HG03342 (cell line): ENCODE measurements at regions not wholly inside any gene's neighbourhood (a gene's known extent, or its start where the extent isn't known, plus 50 kb on each side); places are given as distances from the start of the nearest gene placed in this dataset.

Experiments used
- ATAC-seq: cut with Tn5 transposase; IDR thresholded peaks from one replicate; pipeline ENCODE4 v1.9.1; 2021; ENCODE audit warnings: mild to moderate bottlenecking, moderate library complexity; ENCODE audit not compliant: unreplicated experiment

- no peak for ATAC-seq
Measured at GRCh38 chr4:20577702-20578101, 122.6 kb upstream of the PACRGL start.

GRCh38 chr4:20580907-20581306, 119.4 kb upstream of the PACRGL start:
- no peak for ATAC-seq

DNA sequence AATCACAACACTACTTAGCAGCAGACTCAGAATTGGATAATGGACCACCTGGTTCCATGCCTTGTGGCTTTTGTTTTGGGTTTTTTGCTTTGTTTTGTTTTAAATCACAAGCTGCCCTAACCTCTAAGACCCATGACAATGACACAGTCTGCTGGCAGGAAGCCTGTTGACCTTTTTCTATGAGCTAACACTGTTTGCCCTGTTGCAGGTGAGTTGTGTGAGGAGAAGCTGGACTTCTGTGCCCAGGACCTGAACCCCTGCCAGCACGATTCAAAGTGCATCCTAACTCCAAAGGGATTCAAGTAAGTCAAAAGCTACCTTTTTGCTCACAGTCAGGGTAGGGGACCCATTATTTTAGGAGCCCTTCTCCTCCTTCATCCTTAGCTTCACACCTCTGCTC, 110.8 kb upstream of the PACRGL start:
- no peak for ATAC-seq

- no peak for ATAC-seq
Measured at GRCh38 chr4:20590849-20591248, 109.4 kb upstream of the PACRGL start.

- ATAC-seq = no peak
Measured at GRCh38 chr4:20591571-20591970, 108.7 kb upstream of the PACRGL start.

GRCh38 chr4:20592013-20592412, 108.2 kb upstream of the PACRGL start:
- ATAC-seq = no peak

- no peak for ATAC-seq
Measured at GRCh38 chr4:20592663-20593062, 107.6 kb upstream of the PACRGL start.

DNA sequence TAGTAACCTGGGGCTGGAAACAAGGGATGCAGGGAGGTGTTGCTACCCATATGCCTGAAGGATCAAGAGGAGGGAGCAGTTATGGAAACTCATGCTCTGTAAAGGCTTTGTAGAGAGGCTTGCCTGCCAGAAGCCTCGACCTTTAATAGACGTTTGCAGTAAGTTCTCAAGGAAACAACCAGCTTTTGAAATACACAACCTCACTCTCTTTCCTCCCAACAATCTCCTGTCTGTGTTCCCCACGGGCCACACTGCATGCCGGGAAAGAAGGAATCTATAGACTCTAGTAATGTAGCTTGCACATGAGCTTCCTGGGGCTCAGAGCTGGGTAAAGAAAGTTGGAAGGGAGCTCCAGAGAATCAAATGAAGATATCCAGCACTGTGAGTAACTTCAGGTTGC, 101.6 kb upstream of the PACRGL start:
- ATAC-seq = no peak

GRCh38 chr4:20603671-20604313, 96.5 kb upstream of the PACRGL start:
- ATAC-seq = no peak

DNA sequence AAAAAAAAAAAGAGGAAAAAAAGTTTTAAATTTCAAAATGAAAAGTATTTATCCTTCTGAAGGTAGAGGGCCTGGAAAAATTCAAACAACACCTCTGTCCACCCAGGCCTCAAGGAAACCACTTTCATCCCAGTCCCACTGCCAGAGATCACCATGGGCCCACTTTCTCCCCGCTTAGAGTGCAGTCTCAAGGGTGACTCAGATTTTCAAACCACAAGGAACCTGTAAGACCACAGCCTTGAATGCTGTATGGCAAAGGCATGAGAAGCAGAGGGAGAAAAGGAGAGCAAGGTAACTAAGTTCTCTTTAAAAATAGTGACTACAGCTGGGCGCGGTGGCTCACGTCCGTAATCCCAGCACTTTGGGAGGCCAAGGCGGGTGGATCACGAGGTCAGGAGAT, 87.9 kb upstream of the PACRGL start:
- ATAC-seq = no peak

DNA sequence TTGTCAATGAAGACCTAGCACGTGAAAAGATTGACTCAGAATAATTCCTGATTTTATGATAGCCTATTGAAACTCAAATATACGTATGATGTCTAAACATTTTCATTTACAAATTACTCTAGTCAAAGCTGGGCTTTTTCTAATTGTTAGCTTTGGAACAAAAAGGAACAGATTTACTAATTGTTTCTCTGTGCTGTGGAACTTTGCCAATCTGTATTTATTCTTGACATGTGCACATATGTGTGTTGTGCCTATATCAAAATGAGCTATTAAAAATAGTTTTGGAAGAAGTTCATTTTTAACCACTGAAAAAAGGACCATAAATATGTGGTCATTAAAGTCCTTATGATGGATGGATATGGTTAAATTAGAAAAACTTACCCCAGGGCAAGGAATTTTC, 85.4 kb upstream of the PACRGL start:
- no peak for ATAC-seq

DNA sequence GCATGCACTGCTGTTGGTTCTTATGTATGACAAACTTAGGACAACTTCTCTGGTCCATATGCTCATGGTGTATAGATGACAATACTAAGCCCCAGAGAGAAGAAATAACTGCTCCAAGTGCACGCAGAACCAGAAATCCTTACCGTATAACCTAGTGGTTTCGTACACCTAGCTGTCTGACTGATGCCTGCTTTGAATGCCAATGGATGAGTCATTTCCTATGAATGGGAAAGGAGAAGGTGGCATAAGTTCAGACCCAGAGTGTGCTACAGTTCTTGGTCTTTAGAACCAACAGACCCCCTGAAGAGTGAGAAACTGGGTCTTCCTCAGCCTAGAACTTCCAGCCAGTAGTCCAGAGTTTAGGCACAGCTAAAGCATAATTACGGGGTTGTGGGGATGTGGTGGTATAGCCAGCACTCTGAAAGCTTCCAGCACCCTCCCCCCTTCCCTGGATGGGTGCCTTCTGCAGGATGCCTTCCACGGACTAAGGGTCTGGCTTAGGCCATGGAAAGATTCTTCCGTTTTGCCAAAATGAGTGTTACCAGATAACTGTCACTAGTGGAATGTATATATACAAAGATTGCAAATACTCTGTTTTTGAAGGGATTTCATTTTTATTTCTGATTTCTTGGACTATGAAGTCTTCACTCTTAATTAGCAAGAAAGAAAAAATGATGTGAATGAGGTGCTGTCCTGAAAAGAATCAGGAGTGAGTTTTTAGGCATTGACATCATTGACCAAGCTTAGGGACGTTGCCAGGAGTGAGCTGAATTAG, 84.6 kb upstream of the PACRGL start:
- no peak for ATAC-seq

DNA sequence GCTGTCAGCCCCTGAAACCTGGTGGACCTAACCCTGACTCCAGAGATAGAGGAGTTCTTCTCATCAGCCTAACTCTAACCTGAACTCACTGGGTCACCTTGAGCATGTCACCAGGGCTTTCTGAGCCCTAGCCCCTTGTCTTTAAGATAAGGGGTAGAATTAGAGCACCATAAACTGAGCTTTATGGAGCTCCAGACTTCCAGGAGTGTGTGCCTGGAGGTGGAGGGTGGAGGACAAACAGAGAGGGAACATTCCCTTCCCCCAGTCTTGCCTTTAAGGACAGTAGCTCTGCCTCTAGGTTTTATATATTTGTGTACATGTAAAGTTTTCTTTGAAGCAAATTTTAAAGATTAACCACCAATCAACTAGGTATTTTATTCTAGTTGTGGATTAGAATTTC, 83.9 kb upstream of the PACRGL start:
- no peak for ATAC-seq

- no peak for ATAC-seq
Measured at GRCh38 chr4:20616848-20617247, 83.4 kb upstream of the PACRGL start.

DNA sequence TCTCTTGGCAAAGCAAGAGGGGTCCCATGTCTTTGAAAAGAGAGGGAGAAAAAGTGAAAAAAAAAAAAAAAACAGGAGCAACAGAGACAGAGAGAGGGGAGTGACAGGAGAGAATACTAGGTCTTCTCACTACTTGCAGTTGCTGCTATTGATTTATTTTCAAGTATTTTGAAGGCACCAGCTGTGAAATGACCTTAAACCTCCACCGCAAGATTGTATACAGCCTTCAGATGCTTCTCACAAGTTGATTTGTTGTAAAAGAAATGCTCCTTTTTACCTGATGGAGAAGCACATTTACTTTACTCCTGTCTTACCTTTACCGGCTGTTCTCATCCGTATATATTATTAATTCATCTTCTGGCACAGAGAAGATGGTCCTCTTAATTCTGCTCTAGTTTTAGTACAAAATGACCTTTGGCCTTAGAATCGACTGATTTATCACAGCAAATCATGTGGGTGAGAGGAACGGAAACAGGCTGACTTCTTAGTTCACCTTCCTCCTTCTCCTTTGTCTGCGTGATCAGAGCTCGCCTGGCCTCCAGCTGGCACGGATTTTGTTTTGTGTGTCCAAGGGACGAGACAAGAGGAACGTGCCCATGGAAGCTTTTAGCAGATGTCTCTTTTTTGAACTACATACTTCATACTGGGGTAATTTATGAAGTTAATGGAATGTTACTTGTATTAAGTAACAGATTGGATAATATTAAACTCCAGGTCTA, 82.4 kb upstream of the PACRGL start:
- no peak for ATAC-seq

GRCh38 chr4:20618731-20619130, 81.5 kb upstream of the PACRGL start:
- ATAC-seq = no peak

- ATAC-seq = no peak
Measured at GRCh38 chr4:20621476-20621875, 78.8 kb upstream of the PACRGL start.

DNA sequence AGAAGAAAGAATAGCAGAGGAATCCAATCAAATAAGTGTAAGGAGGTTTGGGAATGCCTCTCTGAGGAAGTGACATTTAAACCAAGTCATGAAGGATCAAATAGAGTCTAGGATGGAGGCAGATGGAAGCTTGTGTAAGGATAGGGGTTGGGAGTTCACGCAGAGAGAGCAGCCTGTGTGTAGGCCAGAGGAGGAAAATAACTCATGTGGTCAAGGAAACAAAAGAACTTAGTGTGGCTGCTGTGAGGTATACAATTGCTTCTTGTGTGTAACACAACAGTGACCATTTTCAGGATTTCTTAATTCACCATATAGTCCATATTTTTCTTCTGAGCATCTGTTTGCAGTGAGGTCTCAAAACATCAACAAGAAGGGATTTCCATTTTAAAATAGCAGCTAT, 77.6 kb upstream of the PACRGL start:
- no peak for ATAC-seq

DNA sequence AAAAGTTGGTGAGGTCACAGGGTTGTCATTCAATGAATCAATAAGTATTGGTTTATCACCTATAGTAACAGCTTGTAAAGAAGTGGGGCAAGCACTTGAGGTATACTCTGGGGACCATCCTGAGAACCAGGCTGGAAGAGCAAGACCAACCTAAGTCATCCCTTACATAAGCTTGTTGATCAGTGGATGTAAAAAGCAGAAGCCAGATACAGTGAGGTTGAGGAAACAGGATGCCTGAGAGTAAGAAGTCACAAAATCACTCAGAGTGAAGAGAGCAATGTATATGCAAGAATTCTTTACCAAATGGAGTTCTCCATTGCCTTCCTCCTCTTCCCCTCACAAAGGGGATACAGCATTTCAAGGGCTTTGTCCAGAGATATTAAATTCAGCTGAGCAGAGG, 76.3 kb upstream of the PACRGL start:
- no peak for ATAC-seq

DNA sequence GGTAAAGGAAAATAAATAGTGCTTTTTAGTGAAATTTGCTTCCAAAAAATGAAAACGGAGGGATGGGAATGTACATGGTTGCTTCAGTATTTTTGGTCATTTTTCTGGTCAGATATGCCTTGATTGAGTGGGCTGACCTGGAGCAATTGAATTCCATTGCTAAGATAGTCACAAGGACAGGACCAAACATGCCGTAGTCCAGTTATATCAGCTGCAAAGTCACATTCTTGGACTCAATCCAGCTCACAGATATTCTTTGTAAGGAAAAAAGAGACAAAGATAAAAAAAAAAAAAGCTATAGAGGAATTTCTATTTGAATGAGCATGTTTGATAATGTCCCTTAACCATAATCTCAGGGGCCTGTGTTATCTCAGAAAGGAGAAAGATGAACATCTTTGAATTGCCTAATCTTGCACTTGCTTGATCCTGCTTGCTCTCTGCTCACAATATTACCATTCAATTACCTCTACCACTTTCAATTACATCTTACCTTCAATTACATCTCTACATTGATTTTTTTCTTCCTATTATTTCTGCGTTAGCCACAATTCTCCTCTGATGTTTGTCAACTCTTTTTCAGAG, 75.4 kb upstream of the PACRGL start:
- ATAC-seq = no peak

- ATAC-seq = no peak
Measured at GRCh38 chr4:20625426-20625825, 74.8 kb upstream of the PACRGL start.
